ENCODE measurements at regions not wholly inside any gene's neighbourhood (a gene's known extent, or its start where the extent isn't known, plus 50 kb on each side); places are given as distances from the start of the nearest gene placed in this dataset.

- H3K9ac ChIP-seq (replicated peaks; ENCODE audit: extremely low read depth, insufficient read depth, low read length), result no peak overlapping the region
- no peaks in the 10 kb centered on the region for H3K27me3 ChIP-seq (ENCODE audit: control insufficient read depth in 2 of 2, insufficient read depth in 2 of 2, low read length in 2 of 2)
- H2AFZ ChIP-seq (ENCODE audit: low read depth, low read length), result no peak overlapping the region
- no peaks in the 10 kb centered on the region for H4K20me1 ChIP-seq (replicated peaks; ENCODE audit: control insufficient read depth, extremely low read depth, insufficient read depth, low read length)
- ChIA-PET CTCF (no interaction called here), POLR2A (no interaction called here)
- no peaks in the 10 kb centered on the region for H3K36me3 ChIP-seq (ENCODE audit: control insufficient read depth in 2 of 2, extremely low read depth in 1 of 2, insufficient read depth in 2 of 2, low read length in 2 of 2)
- no TSS peak for BruUV-seq (replicated peaks)
- H3K4me2 ChIP-seq (ENCODE audit: insufficient read depth, low read length), result no peak overlapping the region
- intact Hi-C loops (cut with micrococcal nuclease), result no loop called here
- DNase-seq (ENCODE audit: low read depth, low spot score) (no peak), FAIRE-seq (no peak)
- TF ChIP-seq FOS (IDR thresholded peaks at IDR 0.05; ENCODE audit: borderline replicate concordance, insufficient read depth, low read length) (peak; percentile 25), GATA2 (IDR thresholded peaks at IDR 0.05; ENCODE audit: insufficient read depth, insufficient read length, low read depth, low read length) (no peak)
- H3K27ac ChIP-seq (ENCODE audit: insufficient read depth, low read depth, low read length), result no peak overlapping the region
- dilution Hi-C loops (cut with MboI; ENCODE audit: extremely low pct_ligation_motif_present, low sequenced_read_pairs), result no loop called here
- H3K9me3 ChIP-seq (replicated peaks; ENCODE audit: control insufficient read depth, insufficient read depth, low read length), result no peaks in the 10 kb centered on the region
- no peaks in the 10 kb centered on the region for H3K4me1 ChIP-seq (ENCODE audit: control insufficient read depth, extremely low read depth, insufficient read depth, low read length)
- no peaks in the 10 kb centered on the region for H3K9me1 ChIP-seq (replicated peaks; ENCODE audit: control insufficient read depth, extremely low read depth, insufficient read depth, low read length)
- H3K79me2 ChIP-seq (ENCODE audit: control insufficient read depth, insufficient read depth, low read length), result no peaks in the 10 kb centered on the region
- no peak overlapping the region for H3K4me3 ChIP-seq (replicated peaks in 1 of 3; ENCODE audit: insufficient read depth in 1 of 3, low read depth in 1 of 3, low read length in 3 of 3)
These were observed 74.5 kb upstream of the MARCKS start for GRCh38 chr6:113782636-113783035.

DNA sequence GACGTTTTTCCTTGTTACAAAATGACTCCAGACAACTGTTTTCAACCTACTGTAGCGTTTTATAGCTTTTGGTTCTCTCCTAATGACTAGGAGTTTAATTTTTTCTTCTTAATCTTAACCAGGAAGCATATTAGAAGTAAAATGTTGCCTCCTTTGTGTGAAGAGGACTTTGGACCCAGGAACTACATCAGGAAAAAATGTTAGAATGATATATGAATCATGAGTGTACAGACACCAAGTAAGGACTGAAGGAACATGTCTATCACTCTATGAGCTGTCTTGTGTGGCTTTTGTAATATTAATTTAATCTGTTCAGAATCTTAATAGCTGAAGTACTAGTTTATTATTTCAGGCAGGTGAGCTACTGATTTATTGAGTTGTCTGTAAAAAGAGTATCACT is 71.0 kb upstream of the MARCKS start:
- POLR2A ChIA-PET, result no interaction called here
- Histone ChIP-seq H3K36me3 (ENCODE audit: control insufficient read depth in 2 of 2, extremely low read depth in 1 of 2, insufficient read depth in 2 of 2, low read length in 2 of 2) (no peaks in the 10 kb centered on the region), H3K27me3 (ENCODE audit: control insufficient read depth in 2 of 2, insufficient read depth in 2 of 2, low read length in 2 of 2) (no peaks in the 10 kb centered on the region), H3K9me3 (replicated peaks; ENCODE audit: control insufficient read depth, insufficient read depth, low read length) (no peaks in the 10 kb centered on the region), H3K4me1 (ENCODE audit: control insufficient read depth, extremely low read depth, insufficient read depth, low read length) (no peaks in the 10 kb centered on the region), H3K4me2 (ENCODE audit: insufficient read depth, low read length) (no peak overlapping the region), H3K27ac (ENCODE audit: insufficient read depth, low read depth, low read length) (no peak overlapping the region), H4K20me1 (replicated peaks; ENCODE audit: control insufficient read depth, extremely low read depth, insufficient read depth, low read length) (no peaks in the 10 kb centered on the region), H3K9ac (replicated peaks; ENCODE audit: extremely low read depth, insufficient read depth, low read length) (no peak overlapping the region), H2AFZ (ENCODE audit: low read depth, low read length) (no peak overlapping the region), H3K4me3 (replicated peaks in 1 of 3; ENCODE audit: insufficient read depth in 1 of 3, low read depth in 1 of 3, low read length in 3 of 3) (no peak overlapping the region), H3K79me2 (ENCODE audit: control insufficient read depth, insufficient read depth, low read length) (no peaks in the 10 kb centered on the region), H3K9me1 (replicated peaks; ENCODE audit: control insufficient read depth, extremely low read depth, insufficient read depth, low read length) (no peaks in the 10 kb centered on the region)
- FAIRE-seq (no peak), DNase-seq (ENCODE audit: low read depth, low spot score) (no peak)
- no TSS peak for BruUV-seq (replicated peaks)
- no peak for TF ChIP-seq FOS (IDR thresholded peaks at IDR 0.05; ENCODE audit: borderline replicate concordance, insufficient read depth, low read length)
- TF ChIP-seq MYC (IDR thresholded peaks at IDR 0.05; ENCODE audit: low read depth, low read length), result no peak
- no peak for TF ChIP-seq GATA2 (IDR thresholded peaks at IDR 0.05; ENCODE audit: insufficient read depth, insufficient read length, low read depth, low read length)
- TF ChIP-seq, protein P1, sequence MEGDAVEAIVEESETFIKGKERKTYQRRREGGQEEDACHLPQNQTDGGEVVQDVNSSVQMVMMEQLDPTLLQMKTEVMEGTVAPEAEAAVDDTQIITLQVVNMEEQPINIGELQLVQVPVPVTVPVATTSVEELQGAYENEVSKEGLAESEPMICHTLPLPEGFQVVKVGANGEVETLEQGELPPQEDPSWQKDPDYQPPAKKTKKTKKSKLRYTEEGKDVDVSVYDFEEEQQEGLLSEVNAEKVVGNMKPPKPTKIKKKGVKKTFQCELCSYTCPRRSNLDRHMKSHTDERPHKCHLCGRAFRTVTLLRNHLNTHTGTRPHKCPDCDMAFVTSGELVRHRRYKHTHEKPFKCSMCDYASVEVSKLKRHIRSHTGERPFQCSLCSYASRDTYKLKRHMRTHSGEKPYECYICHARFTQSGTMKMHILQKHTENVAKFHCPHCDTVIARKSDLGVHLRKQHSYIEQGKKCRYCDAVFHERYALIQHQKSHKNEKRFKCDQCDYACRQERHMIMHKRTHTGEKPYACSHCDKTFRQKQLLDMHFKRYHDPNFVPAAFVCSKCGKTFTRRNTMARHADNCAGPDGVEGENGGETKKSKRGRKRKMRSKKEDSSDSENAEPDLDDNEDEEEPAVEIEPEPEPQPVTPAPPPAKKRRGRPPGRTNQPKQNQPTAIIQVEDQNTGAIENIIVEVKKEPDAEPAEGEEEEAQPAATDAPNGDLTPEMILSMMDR (IDR thresholded peaks at IDR 0.05; ENCODE audit: extremely low read depth in 1 of 2, insufficient read depth in 1 of 2, low read depth in 1 of 2, low read length in 2 of 2), result no peak
- TF ChIP-seq, protein P2, sequence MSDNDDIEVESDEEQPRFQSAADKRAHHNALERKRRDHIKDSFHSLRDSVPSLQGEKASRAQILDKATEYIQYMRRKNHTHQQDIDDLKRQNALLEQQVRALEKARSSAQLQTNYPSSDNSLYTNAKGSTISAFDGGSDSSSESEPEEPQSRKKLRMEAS (IDR thresholded peaks at IDR 0.05; ENCODE audit: insufficient read depth, insufficient read length), result no peak
- TF ChIP-seq JUN (IDR thresholded peaks at IDR 0.05; ENCODE audit: borderline replicate concordance, insufficient read depth, insufficient read length, low read depth), result no peak
- no peak for TF ChIP-seq EZH2 (IDR thresholded peaks at IDR 0.05; ENCODE audit: borderline replicate concordance, low read depth, low read length, severe bottlenecking)
- TF ChIP-seq POLR2AphosphoS5 (IDR thresholded peaks at IDR 0.05; ENCODE audit: insufficient read depth, low read depth, low read length), result no peak
- TF ChIP-seq POLR2A (IDR thresholded peaks at IDR 0.05; ENCODE audit: low read depth, low read length), result no peak
- dilution Hi-C loops (cut with MboI; ENCODE audit: extremely low pct_ligation_motif_present, low sequenced_read_pairs), result no loop called here
- intact Hi-C loops (cut with micrococcal nuclease), result no loop called here
- CTCF ChIA-PET, result interaction anchor here (0.6 to 3.0 kb wide), 3 partner anchors 9 to 62 kb away, joined by 3 to 6 read pairs (median 3); no protein-coding TSS in a partner anchor

Measured in endothelial cell of umbilical vein (primary cell).